ENCODE measurements at regions not wholly inside any gene's neighbourhood (a gene's known extent, or its start where the extent isn't known, plus 50 kb on each side); places are given as distances from the start of the nearest gene placed in this dataset.

- no peak overlapping the region for H2AFZ ChIP-seq
- BruUV-seq (replicated peaks) = no TSS peak
- POLR2A ChIA-PET (ENCODE audit: unreplicated experiment) = no interaction called here
Measured at GRCh38 chr4:54819034-54819433, 161.3 kb downstream of the KIT start.

GRCh38 chr4:54818481-54818880 is 160.7 kb downstream of the KIT start:
- Histone ChIP-seq H3K4me1 (replicated peaks; ENCODE audit: insufficient read depth) (no peaks in the 10 kb centered on the region), H3K27me3 (ENCODE audit: insufficient read depth, low read depth) (no peaks in the 10 kb centered on the region), H3K36me3 (ENCODE audit: low read depth) (no peaks in the 10 kb centered on the region), H3K79me2 (ENCODE audit: low read depth) (no peaks in the 10 kb centered on the region), H3K27ac (no peak overlapping the region), H3F3A (ENCODE audit: insufficient read depth, low read depth) (no peaks in the 10 kb centered on the region), H2AFZ (no peak overlapping the region), H3K4me3 (no peak overlapping the region), H3K9me2 (ENCODE audit: insufficient read depth) (no peaks in the 10 kb centered on the region), H3K4me2 (no peak overlapping the region), H3K9me3 (ENCODE audit: insufficient read depth, low read depth) (no peaks in the 10 kb centered on the region), H4K20me1 (ENCODE audit: insufficient read depth) (no peaks in the 10 kb centered on the region)
- ChIA-PET POLR2A (ENCODE audit: unreplicated experiment) (no interaction called here), CTCF (no interaction called here)
- no peak for DNase-seq
- TF ChIP-seq CTCF (conservative IDR thresholded peaks at IDR 0.05) (no peak), EZH2 (IDR thresholded peaks at IDR 0.05; ENCODE audit: low read depth) (no peak)
- intact Hi-C loops (cut with micrococcal nuclease; ENCODE audit: unreplicated experiment) = no loop called here
- BruUV-seq (replicated peaks) = no TSS peak

More at GRCh38 chr4:54819034-54819433, 161.3 kb downstream of the KIT start:
- no peaks in the 10 kb centered on the region for H3K36me3 ChIP-seq (ENCODE audit: low read depth)
- no peaks in the 10 kb centered on the region for H3K9me2 ChIP-seq (ENCODE audit: insufficient read depth)
- no peaks in the 10 kb centered on the region for H4K20me1 ChIP-seq (ENCODE audit: insufficient read depth)
- no peak overlapping the region for H3K4me2 ChIP-seq
- intact Hi-C loops (cut with micrococcal nuclease; ENCODE audit: unreplicated experiment) = no loop called here
- no peaks in the 10 kb centered on the region for H3K9me3 ChIP-seq (ENCODE audit: insufficient read depth, low read depth)
- H3K4me3 ChIP-seq = no peak overlapping the region
- H3K27me3 ChIP-seq (ENCODE audit: insufficient read depth, low read depth) = no peaks in the 10 kb centered on the region
- H3K79me2 ChIP-seq (ENCODE audit: low read depth) = no peaks in the 10 kb centered on the region
- TF ChIP-seq EZH2 (IDR thresholded peaks at IDR 0.05; ENCODE audit: low read depth) (no peak), CTCF (conservative IDR thresholded peaks at IDR 0.05) (no peak)
- H3K4me1 ChIP-seq (replicated peaks; ENCODE audit: insufficient read depth) = no peaks in the 10 kb centered on the region
- H3F3A ChIP-seq (ENCODE audit: insufficient read depth, low read depth) = no peaks in the 10 kb centered on the region
- DNase-seq = no peak
- CTCF ChIA-PET = no interaction called here
- no peak overlapping the region for H3K27ac ChIP-seq

GRCh38 chr4:54813674-54814073 is 155.9 kb downstream of the KIT start:
- no peak overlapping the region for H2AFZ ChIP-seq
- H3K9me2 ChIP-seq (ENCODE audit: insufficient read depth) = no peaks in the 10 kb centered on the region
- no peak overlapping the region for H3K4me2 ChIP-seq
- intact Hi-C loops (cut with micrococcal nuclease; ENCODE audit: unreplicated experiment) = no loop called here
- H3K4me3 ChIP-seq = no peak overlapping the region
- no peak overlapping the region for H3K27ac ChIP-seq
- H3K4me1 ChIP-seq (replicated peaks; ENCODE audit: insufficient read depth) = no peaks in the 10 kb centered on the region
- no peaks in the 10 kb centered on the region for H3K9me3 ChIP-seq (ENCODE audit: insufficient read depth, low read depth)
- ChIA-PET CTCF (no interaction called here), POLR2A (ENCODE audit: unreplicated experiment) (no interaction called here)
- H3K36me3 ChIP-seq (ENCODE audit: low read depth) = no peaks in the 10 kb centered on the region
- no peaks in the 10 kb centered on the region for H3F3A ChIP-seq (ENCODE audit: insufficient read depth, low read depth)
- TF ChIP-seq CTCF (conservative IDR thresholded peaks at IDR 0.05) (no peak), EZH2 (IDR thresholded peaks at IDR 0.05; ENCODE audit: low read depth) (no peak)
- BruUV-seq (replicated peaks) = no TSS peak
- no peaks in the 10 kb centered on the region for H3K79me2 ChIP-seq (ENCODE audit: low read depth)
- no peaks in the 10 kb centered on the region for H4K20me1 ChIP-seq (ENCODE audit: insufficient read depth)
- DNase-seq = no peak
- H3K27me3 ChIP-seq (ENCODE audit: insufficient read depth, low read depth) = no peaks in the 10 kb centered on the region

Measured in PC-9 (cell line).